ENCODE measurements at regions not wholly inside any gene's neighbourhood (a gene's known extent, or its start where the extent isn't known, plus 50 kb on each side); places are given as distances from the start of the nearest gene placed in this dataset.

DNA sequence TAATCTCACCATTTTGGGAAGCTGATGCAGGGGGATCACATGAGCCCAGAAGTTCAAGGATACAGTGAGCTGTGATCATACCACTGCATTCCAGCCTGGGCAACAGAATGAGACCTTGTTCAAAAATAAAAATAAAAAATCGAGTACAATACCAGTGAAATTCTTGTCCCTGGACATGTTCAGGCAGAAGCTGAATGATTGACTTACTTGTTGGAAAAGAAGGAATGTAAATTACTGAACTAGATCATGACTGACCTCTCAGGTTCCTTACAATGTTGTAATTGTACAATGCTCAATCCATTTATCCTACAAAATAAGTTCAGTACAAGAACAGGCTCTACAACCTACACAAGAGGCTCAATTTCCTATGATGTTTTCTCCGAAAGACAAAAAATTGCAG, 1010.4 kb downstream of the TLE1 start:
- H3K36me3 ChIP-seq (replicated peaks in 1 of 2; ENCODE audit: control insufficient read depth in 1 of 2, insufficient read depth in 2 of 2, low read length in 2 of 2) = no peaks in the 10 kb centered on the region
- H3K4me1 ChIP-seq (ENCODE audit: insufficient read depth, low read length) = no peaks in the 10 kb centered on the region
- H3K4me2 ChIP-seq (ENCODE audit: low read depth, low read length) = no peak overlapping the region
- H3K9me3 ChIP-seq (ENCODE audit: low read length) = 0 out of 2 replicates have a peak, but pooled peaks cover 15% of the 10 kb centered on the region
- H4K20me1 ChIP-seq (ENCODE audit: insufficient read depth, low read length) = no peaks in the 10 kb centered on the region
- ATAC-seq (no peak), FAIRE-seq (no peak), DNase-seq (ENCODE audit: low spot score) (no peak)
- in situ Hi-C loops (cut with HindIII; ENCODE audit: extremely low pct_ligation_motif_present, low pct_unique_long_range_greater_than_20kb) (no loop called here), intact Hi-C loops (cut with micrococcal nuclease; ENCODE audit: unreplicated experiment) (no loop called here)
- ChIA-PET POLR2A (no interaction called here), CTCF (ENCODE audit: low intra/inter-chr PET ratio, low total read pairs) (no interaction called here)
- H3K9ac ChIP-seq (ENCODE audit: insufficient read depth, low read depth, low read length) = no peak overlapping the region
- TF ChIP-seq FOXA3 (CRISPR knock-in tag; IDR thresholded peaks at IDR 0.05) (no peak), YEATS2 (CRISPR knock-in tag; IDR thresholded peaks at IDR 0.05; ENCODE audit: borderline replicate concordance) (no peak), HES4 (CRISPR knock-in tag; IDR thresholded peaks at IDR 0.05; ENCODE audit: borderline replicate concordance) (no peak), EP300 (IDR thresholded peaks at IDR 0.05; ENCODE audit: low read depth in 2 of 2, low read length in 2 of 2) (no peak), EP300 (CRISPR knock-in tag; IDR thresholded peaks at IDR 0.05; ENCODE audit: borderline replicate concordance) (no peak), ZNF138 (CRISPR knock-in tag; IDR thresholded peaks at IDR 0.05; ENCODE audit: low read depth) (no peak), ZNF572 (CRISPR knock-in tag; IDR thresholded peaks at IDR 0.05) (no peak), IRX3 (CRISPR knock-in tag; IDR thresholded peaks at IDR 0.05; ENCODE audit: borderline replicate concordance, low read depth) (no peak), BHLHE40 (IDR thresholded peaks at IDR 0.05; ENCODE audit: low read length) (no peak)
- BruUV-seq (replicated peaks) = no TSS peak
- H2AFZ ChIP-seq (ENCODE audit: low read length) = no peak overlapping the region
- H3K27ac ChIP-seq (ENCODE audit: extremely low read length, insufficient read depth, low read length) = no peak overlapping the region
- H3K27me3 ChIP-seq (ENCODE audit: control insufficient read depth in 1 of 2, insufficient read depth in 2 of 2, low read length in 2 of 2) = no peaks in the 10 kb centered on the region
- no peaks in the 10 kb centered on the region for H3K79me2 ChIP-seq (ENCODE audit: insufficient read depth, low read length)
- H3K4me3 ChIP-seq (replicated peaks in 1 of 3; ENCODE audit: insufficient read depth in 1 of 3, low read depth in 2 of 3, low read length in 3 of 3) = no peak overlapping the region
- 0% methylated on average over 2 of the region's 2 CpGs for WGBS (ENCODE audit: low lambda C conversion rate)

DNA sequence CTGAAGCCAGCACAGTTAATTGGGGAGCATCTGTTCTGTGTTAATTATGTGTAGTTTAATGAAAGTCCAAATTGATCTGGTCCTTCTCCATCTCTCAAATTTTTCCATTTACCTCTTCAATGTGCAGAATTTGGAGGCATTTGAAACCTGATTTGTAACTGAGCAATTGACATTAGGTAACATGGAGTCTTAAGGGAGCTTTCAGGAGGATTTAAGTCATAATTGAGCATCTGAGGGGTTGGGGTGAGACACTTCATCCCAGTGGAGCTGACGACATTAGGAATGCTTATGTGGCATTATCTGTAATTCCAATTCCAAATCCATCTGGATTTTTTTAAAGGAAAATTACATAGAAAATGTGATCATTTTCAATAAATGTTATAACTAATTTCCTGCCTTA, 1015.9 kb downstream of the TLE1 start:
- Histone ChIP-seq H3K4me1 (ENCODE audit: insufficient read depth, low read length) (no peaks in the 10 kb centered on the region), H3K36me3 (replicated peaks in 1 of 2; ENCODE audit: control insufficient read depth in 1 of 2, insufficient read depth in 2 of 2, low read length in 2 of 2) (no peaks in the 10 kb centered on the region), H3K79me2 (ENCODE audit: insufficient read depth, low read length) (no peaks in the 10 kb centered on the region), H3K9me3 (ENCODE audit: low read length) (peaks cover 32% of the 10 kb centered on the region), H3K9ac (ENCODE audit: insufficient read depth, low read depth, low read length) (no peak overlapping the region), H3K27ac (ENCODE audit: extremely low read length, insufficient read depth, low read length) (no peak overlapping the region), H3K27me3 (ENCODE audit: control insufficient read depth in 1 of 2, insufficient read depth in 2 of 2, low read length in 2 of 2) (no peaks in the 10 kb centered on the region), H3K4me3 (replicated peaks in 1 of 3; ENCODE audit: insufficient read depth in 1 of 3, low read depth in 2 of 3, low read length in 3 of 3) (no peak overlapping the region), H2AFZ (ENCODE audit: low read length) (no peak overlapping the region), H4K20me1 (ENCODE audit: insufficient read depth, low read length) (no peaks in the 10 kb centered on the region), H3K4me2 (ENCODE audit: low read depth, low read length) (no peak overlapping the region)
- DNase-seq (ENCODE audit: low spot score) (no peak), ATAC-seq (no peak), FAIRE-seq (no peak)
- CTCF ChIA-PET (ENCODE audit: low intra/inter-chr PET ratio, low total read pairs) = no interaction called here
- in situ Hi-C loops (cut with HindIII; ENCODE audit: extremely low pct_ligation_motif_present, low pct_unique_long_range_greater_than_20kb) (no loop called here), intact Hi-C loops (cut with micrococcal nuclease; ENCODE audit: unreplicated experiment) (no loop called here)
- POLR2A ChIA-PET = no interaction called here
- 0% methylated on average over 1 of the region's 1 CpG for WGBS (ENCODE audit: low lambda C conversion rate)
- BruUV-seq (replicated peaks) = no TSS peak
- TF ChIP-seq, protein P1, sequence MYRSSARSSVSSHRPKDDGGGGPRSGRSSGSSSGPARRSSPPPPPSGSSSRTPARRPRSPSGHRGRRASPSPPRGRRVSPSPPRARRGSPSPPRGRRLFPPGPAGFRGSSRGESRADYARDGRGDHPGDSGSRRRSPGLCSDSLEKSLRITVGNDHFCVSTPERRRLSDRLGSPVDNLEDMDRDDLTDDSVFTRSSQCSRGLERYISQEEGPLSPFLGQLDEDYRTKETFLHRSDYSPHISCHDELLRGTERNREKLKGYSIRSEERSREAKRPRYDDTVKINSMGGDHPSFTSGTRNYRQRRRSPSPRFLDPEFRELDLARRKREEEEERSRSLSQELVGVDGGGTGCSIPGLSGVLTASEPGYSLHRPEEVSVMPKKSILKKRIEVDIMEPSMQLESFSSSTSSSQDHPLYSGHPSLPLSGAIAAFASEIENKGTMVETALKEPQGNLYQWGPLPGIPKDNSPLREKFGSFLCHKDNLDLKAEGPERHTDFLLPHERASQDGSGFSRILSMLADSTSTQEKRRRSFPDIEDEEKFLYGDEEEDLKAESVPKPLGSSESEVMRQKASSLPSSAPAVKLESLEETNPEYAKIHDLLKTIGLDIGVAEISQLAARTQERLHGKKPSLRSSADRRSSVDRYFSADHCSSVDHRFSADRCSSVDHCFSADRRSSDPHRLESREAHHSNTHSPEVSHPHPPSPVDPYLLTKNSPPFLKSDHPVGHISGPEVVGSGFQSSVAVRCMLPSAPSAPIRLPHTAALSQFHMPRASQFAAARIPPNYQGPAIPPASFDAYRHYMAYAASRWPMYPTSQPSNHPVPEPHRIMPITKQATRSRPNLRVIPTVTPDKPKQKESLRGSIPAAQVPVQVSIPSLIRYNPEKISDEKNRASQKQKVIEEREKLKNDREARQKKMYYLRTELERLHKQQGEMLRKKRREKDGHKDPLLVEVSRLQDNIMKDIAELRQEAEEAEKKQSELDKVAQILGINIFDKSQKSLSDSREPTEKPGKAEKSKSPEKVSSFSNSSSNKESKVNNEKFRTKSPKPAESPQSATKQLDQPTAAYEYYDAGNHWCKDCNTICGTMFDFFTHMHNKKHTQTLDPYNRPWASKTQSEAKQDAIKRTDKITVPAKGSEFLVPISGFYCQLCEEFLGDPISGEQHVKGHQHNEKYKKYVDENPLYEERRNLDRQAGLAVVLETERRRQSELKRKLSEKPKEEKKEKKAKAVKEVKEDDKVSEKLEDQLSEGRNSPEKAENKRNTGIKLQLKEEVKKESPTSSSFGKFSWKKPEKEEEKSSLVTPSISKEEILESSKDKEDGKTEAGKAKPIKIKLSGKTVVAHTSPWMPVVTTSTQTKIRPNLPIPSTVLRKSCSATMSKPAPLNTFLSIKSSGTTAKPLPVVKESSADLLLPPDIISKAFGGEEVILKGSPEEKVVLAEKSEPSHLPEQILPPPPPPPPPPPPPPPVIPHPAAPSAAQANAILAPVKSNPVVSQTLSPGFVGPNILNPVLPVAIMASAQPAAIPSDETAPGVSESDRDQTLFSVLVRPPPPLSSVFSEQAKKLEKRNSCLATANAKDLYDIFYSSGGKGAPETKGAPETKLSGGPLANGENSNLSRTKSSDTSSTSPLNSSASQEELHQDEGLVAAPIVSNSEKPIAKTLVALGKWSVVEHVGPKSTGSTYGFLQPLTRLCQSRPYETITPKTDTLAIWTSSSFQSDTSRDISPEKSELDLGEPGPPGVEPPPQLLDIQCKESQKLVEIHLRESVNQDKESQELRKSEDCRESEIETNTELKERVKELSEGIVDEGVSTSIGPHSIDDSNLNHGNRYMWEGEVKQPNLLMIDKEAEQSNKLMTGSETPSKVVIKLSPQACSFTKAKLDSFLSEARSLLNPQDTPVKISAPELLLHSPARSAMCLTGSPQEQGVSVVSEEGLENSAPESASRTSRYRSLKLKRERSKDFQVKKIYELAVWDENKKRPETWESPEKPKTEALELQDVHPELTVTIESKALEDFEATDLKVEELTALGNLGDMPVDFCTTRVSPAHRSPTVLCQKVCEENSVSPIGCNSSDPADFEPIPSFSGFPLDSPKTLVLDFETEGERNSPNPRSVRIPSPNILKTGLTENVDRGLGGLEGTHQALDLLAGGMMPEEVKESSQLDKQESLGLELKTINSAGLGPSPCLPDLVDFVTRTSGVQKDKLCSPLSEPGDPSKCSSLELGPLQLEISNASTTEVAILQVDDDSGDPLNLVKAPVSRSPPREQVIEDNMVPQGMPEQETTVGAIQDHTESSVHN (CRISPR knock-in tag; IDR thresholded peaks at IDR 0.05) = no peak
- TF ChIP-seq, protein P2, sequence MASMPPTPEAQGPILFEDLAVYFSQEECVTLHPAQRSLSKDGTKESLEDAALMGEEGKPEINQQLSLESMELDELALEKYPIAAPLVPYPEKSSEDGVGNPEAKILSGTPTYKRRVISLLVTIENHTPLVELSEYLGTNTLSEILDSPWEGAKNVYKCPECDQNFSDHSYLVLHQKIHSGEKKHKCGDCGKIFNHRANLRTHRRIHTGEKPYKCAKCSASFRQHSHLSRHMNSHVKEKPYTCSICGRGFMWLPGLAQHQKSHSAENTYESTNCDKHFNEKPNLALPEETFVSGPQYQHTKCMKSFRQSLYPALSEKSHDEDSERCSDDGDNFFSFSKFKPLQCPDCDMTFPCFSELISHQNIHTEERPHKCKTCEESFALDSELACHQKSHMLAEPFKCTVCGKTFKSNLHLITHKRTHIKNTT (CRISPR knock-in tag; IDR thresholded peaks at IDR 0.05) = no peak
